ENCODE measurements at regions not wholly inside any gene's neighbourhood (a gene's known extent, or its start where the extent isn't known, plus 50 kb on each side); places are given as distances from the start of the nearest gene placed in this dataset.

DNA sequence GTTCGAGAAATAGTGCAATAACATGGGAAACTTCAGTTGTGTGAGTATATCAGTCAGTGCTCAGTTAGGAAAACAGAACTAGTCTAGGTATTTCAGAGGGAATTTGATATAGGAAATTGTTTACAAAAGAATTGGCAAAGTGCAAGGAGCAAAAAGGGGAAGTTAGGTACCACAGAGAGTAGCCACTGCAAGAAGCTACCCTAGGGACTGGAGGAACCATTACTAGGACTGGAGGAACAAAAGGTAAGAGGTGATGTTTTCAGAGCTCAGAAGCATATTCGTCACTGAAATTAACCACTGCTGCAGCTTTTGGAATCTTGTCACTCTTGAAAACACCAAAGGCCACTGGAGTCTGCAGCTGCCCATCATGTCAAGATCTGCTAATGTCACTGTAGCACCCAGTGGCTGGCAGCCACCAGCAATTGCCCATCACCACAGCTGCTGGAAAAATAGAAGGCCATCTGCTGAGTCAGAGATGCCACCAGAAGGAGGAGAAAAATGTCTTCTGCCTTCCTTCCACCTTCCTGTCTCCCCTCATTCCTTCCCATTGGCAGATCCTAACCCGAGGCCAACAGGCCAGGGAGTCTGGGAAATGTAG is 160.6 kb upstream of the RPS6KA3 start:
- DNase-seq (ENCODE audit: low read depth), result no peak
- no peak for TF ChIP-seq CTCF (conservative IDR thresholded peaks at IDR 0.05; ENCODE audit: control insufficient read depth, insufficient read depth, low read depth, low read length)
- H3K4me3 ChIP-seq (ENCODE audit: control insufficient read depth, low read depth, low read length), result no peak overlapping the region

- no peak for DNase-seq (ENCODE audit: low read depth)
- H3K4me3 ChIP-seq (ENCODE audit: control insufficient read depth, low read depth, low read length), result no peak overlapping the region
- no peak for TF ChIP-seq CTCF (conservative IDR thresholded peaks at IDR 0.05; ENCODE audit: control insufficient read depth, insufficient read depth, low read depth, low read length)
Measured at GRCh38 chrX:20421697-20422096, 155.0 kb upstream of the RPS6KA3 start.

DNA sequence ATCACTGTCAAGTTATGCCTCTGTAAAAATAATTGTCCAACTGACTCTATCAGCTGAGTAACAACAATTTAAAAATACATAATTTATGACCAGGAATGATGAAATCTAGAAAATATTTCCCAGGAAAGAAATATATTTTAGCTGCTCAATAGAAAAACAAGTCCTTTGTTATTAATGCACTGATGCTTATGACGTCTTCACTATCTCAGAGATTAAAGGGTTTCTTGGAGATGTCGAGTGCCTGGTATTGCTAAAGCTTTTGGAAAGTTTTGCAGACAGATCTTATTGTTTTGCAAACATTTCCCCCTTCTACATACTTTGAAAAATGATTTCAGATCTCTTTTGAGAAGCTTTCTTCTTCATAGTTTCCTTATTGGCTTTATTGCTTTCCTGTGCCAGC is 154.6 kb upstream of the RPS6KA3 start:
- no peak overlapping the region for H3K4me3 ChIP-seq (ENCODE audit: control insufficient read depth, low read depth, low read length)

DNA sequence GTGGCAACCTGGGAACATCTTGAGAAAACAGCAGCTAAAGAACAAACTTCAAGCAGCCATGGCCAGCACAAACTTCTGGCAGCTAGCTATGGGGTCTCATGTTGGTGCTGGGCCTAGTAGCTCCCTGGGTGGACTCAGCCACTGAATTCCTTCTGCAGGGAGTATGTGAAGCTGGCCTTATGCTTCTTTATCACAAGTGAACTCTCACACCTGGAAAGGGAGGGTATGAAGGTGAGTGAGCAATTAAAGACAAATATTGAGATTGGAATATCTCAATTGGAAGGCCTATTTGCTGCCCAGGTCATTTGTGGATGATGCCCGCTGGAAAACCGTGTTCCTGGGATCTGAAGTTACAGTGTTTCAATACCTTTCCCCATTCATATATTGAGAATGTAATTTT is 153.3 kb upstream of the RPS6KA3 start:
- TF ChIP-seq CTCF (conservative IDR thresholded peaks at IDR 0.05; ENCODE audit: control insufficient read depth, insufficient read depth, low read depth, low read length), result no peak
- H3K4me3 ChIP-seq (ENCODE audit: control insufficient read depth, low read depth, low read length), result no peak overlapping the region
- DNase-seq (ENCODE audit: low read depth), result no peak

More for the DNA sequence above, 154.6 kb upstream of the RPS6KA3 start:
- no peak for TF ChIP-seq CTCF (conservative IDR thresholded peaks at IDR 0.05; ENCODE audit: control insufficient read depth, insufficient read depth, low read depth, low read length)
- DNase-seq (ENCODE audit: low read depth), result no peak

GRCh38 chrX:20418379-20419150 is 151.9 kb upstream of the RPS6KA3 start:
- no peak for TF ChIP-seq CTCF (conservative IDR thresholded peaks at IDR 0.05; ENCODE audit: control insufficient read depth, insufficient read depth, low read depth, low read length)
- no peak overlapping the region for H3K4me3 ChIP-seq (ENCODE audit: control insufficient read depth, low read depth, low read length)

GRCh38 chrX:20414762-20415445 is 148.2 kb upstream of the RPS6KA3 start:
- TF ChIP-seq CTCF (conservative IDR thresholded peaks at IDR 0.05; ENCODE audit: control insufficient read depth, insufficient read depth, low read depth, low read length), result no peak
- no peak for DNase-seq (ENCODE audit: low read depth)
- H3K4me3 ChIP-seq (ENCODE audit: control insufficient read depth, low read depth, low read length), result no peak overlapping the region

More at GRCh38 chrX:20418379-20419150, 151.9 kb upstream of the RPS6KA3 start:
- DNase-seq (ENCODE audit: low read depth), result no peak

Measured in fibroblast of mammary gland (primary cell).